SK-N-SH treated with all-trans-retinoic acid at 6 μM for 48 hours (cell line): ENCODE measurements at regions not wholly inside any gene's neighbourhood (a gene's known extent, or its start where the extent isn't known, plus 50 kb on each side); places are given as distances from the start of the nearest gene placed in this dataset.

Source experiments
- ATAC-seq: fragments of 200-7000 bp; cut with Tn5 transposase; 3 replicates; pipeline ENCODE4 v1.9.1; 2020; ENCODE audit warnings: mild to moderate bottlenecking, moderate library complexity
- ARNTL ChIP-seq: fragments of 450-650 bp; formaldehyde crosslinking; IDR thresholded peaks from 2 replicates; pipeline ENCODE4 v1.5.0; 2020; ENCODE audit warnings: low read depth, mild to moderate bottlenecking, moderate library complexity, borderline replicate concordance
- CREB5 ChIP-seq: fragments of 250-450 bp; sonication (Bioruptor Pico); IDR thresholded peaks from 2 replicates; pipeline ENCODE4 v1.5.1; 2020; ENCODE audit warnings: low read depth, mild to moderate bottlenecking, moderate library complexity
- CSDC2 ChIP-seq: fragments of 250-450 bp; sonication (Bioruptor Pico); IDR thresholded peaks from 2 replicates; pipeline ENCODE4 v1.5.0; 2020; ENCODE audit warnings: mild to moderate bottlenecking, moderate library complexity
- CSRNP3 ChIP-seq: fragments of 250-450 bp; sonication (Bioruptor Pico); IDR thresholded peaks from 2 replicates; pipeline ENCODE4 v1.5.1; 2021; ENCODE audit warnings: mild to moderate bottlenecking, moderate library complexity
- ESRRG ChIP-seq: fragments of 250-450 bp; sonication (Bioruptor Pico); IDR thresholded peaks from 2 replicates; pipeline ENCODE4 v1.6.1; 2021; ENCODE audit warnings: mild to moderate bottlenecking
- GLIS3 ChIP-seq: fragments of 250-450 bp; sonication (Bioruptor Pico); IDR thresholded peaks from 2 replicates; pipeline ENCODE4 v1.5.0; 2020; ENCODE audit warnings: mild to moderate bottlenecking, moderate library complexity
- OSR1 ChIP-seq: fragments of 250-450 bp; sonication (Bioruptor Pico); IDR thresholded peaks from 2 replicates; pipeline ENCODE4 v1.8.0; 2022; ENCODE audit warnings: moderate library complexity, mild to moderate bottlenecking, inconsistent platforms
- PATZ1 ChIP-seq: fragments of 250-450 bp; sonication (Bioruptor Pico); IDR thresholded peaks from 2 replicates; pipeline ENCODE4 v1.8.0; 2020; ENCODE audit warnings: mild to moderate bottlenecking, moderate library complexity, borderline replicate concordance
- POU6F1 ChIP-seq: fragments of 250-450 bp; sonication (Bioruptor Pico); IDR thresholded peaks from 2 replicates; pipeline ENCODE4 v1.8.0; 2021; ENCODE audit warnings: low read depth, mild to moderate bottlenecking, moderate library complexity, borderline replicate concordance
- PPARA ChIP-seq: fragments of 250-450 bp; sonication (Bioruptor Pico); IDR thresholded peaks from 2 replicates; pipeline ENCODE4 v1.5.0; 2020; ENCODE audit warnings: mild to moderate bottlenecking, borderline replicate concordance
- RARB ChIP-seq: fragments of 250-450 bp; sonication (Bioruptor Pico); IDR thresholded peaks from 2 replicates; pipeline ENCODE4 v1.8.0; 2021; ENCODE audit warnings: mild to moderate bottlenecking, moderate library complexity
- SNAI2 ChIP-seq: fragments of 250-450 bp; sonication (Bioruptor Pico); IDR thresholded peaks from 2 replicates; pipeline ENCODE4 v1.5.0; 2020; ENCODE audit warnings: mild to moderate bottlenecking, moderate library complexity
- TCF4 ChIP-seq: fragments of 250-450 bp; sonication (Bioruptor Pico); IDR thresholded peaks from 2 replicates; pipeline ENCODE4 v1.8.0; 2021; ENCODE audit warnings: mild to moderate bottlenecking, moderate library complexity, borderline replicate concordance
- TOX ChIP-seq: fragments of 250-450 bp; sonication (Bioruptor Pico); IDR thresholded peaks from 2 replicates; pipeline ENCODE4 v1.8.0; 2021; ENCODE audit warnings: mild to moderate bottlenecking, moderate library complexity, borderline replicate concordance
- TSHZ2 ChIP-seq: fragments of 250-450 bp; sonication (Bioruptor Pico); IDR thresholded peaks from 2 replicates; pipeline ENCODE4 v1.5.0; 2020; ENCODE audit warnings: mild to moderate bottlenecking, moderate library complexity
- ZC3H10 ChIP-seq: fragments of 250-450 bp; sonication (Bioruptor Pico); IDR thresholded peaks from 2 replicates; pipeline ENCODE4 v1.5.1; 2021; ENCODE audit warnings: mild to moderate bottlenecking, moderate library complexity
- ZFP3 ChIP-seq: fragments of 250-450 bp; sonication (Bioruptor Pico); IDR thresholded peaks from 2 replicates; pipeline ENCODE4 v1.5.0; 2020; ENCODE audit warnings: mild to moderate bottlenecking, moderate library complexity
- ZFP30 ChIP-seq: fragments of 450-650 bp; formaldehyde crosslinking; IDR thresholded peaks from 2 replicates; pipeline ENCODE4 v1.5.0; 2022; ENCODE audit warnings: mild to moderate bottlenecking, moderate library complexity
- ZNF70 ChIP-seq: fragments of 450-650 bp; formaldehyde crosslinking; IDR thresholded peaks from 2 replicates; pipeline ENCODE4 v1.5.0; 2020; ENCODE audit warnings: mild to moderate bottlenecking, moderate library complexity

- TF ChIP-seq TOX (peak; percentile 54; the same call in 1 of the 2 replicates), CREB5 (CRISPR knock-in tag) (no peak)
- ATAC-seq: peak; percentile 82
These were observed 534.7 kb downstream of the ANKRD50 start for GRCh38 chr4:124177647-124178425.

GRCh38 chr4:124178449-124179021 is 534.0 kb downstream of the ANKRD50 start:
- no peak; the same call in 2 of the 3 replicates for ATAC-seq
- no peak for TF ChIP-seq ESRRG (CRISPR knock-in tag)
- TF ChIP-seq SNAI2 (CRISPR knock-in tag): no peak
- TF ChIP-seq ZNF70 (CRISPR knock-in tag): peak; percentile 61

- no peak; the same call in 2 of the 3 replicates for ATAC-seq
- TF ChIP-seq CSDC2: no peak
- no peak for TF ChIP-seq ESRRG (CRISPR knock-in tag)
- TF ChIP-seq ZNF70 (CRISPR knock-in tag): no peak
- no peak for TF ChIP-seq SNAI2 (CRISPR knock-in tag)
- no peak for TF ChIP-seq ZFP3
- TF ChIP-seq ARNTL (CRISPR knock-in tag): no peak
These were observed 532.9 kb downstream of the ANKRD50 start for GRCh38 chr4:124179506-124180186.

GRCh38 chr4:124181039-124181438 is 531.5 kb downstream of the ANKRD50 start:
- peak; percentile 48; the same call in 2 of the 3 replicates for ATAC-seq
- 0 out of 2 replicates have a peak, but pooled peaks have one; percentile 54 for TF ChIP-seq RARB
- peak; percentile 72; the same call in 1 of the 2 replicates for TF ChIP-seq ZC3H10 (CRISPR knock-in tag)
- TF ChIP-seq PATZ1 (CRISPR knock-in tag): no peak; the same call in 1 of the 2 replicates
- TF ChIP-seq ZFP30 (CRISPR knock-in tag): no peak
- TF ChIP-seq ARNTL (CRISPR knock-in tag): no peak
- TF ChIP-seq GLIS3: no peak
- peak; percentile 92 for TF ChIP-seq TOX

- ATAC-seq: no peak; the same call in 2 of the 3 replicates
- TF ChIP-seq CSDC2 (no peak), TOX (0 out of 2 replicates have a peak, but pooled peaks have one; percentile 35), PPARA (CRISPR knock-in tag) (no peak), ZFP30 (CRISPR knock-in tag) (no peak), SNAI2 (CRISPR knock-in tag) (no peak), OSR1 (CRISPR knock-in tag) (no peak), RARB (no peak)
These were observed 529.3 kb downstream of the ANKRD50 start for GRCh38 chr4:124183231-124183630.

- ATAC-seq: no peak
- TF ChIP-seq TCF4 (CRISPR knock-in tag): no peak
- TF ChIP-seq RARB: no peak
- no peak for TF ChIP-seq POU6F1 (CRISPR knock-in tag)
- no peak for TF ChIP-seq TOX
- TF ChIP-seq TSHZ2 (CRISPR knock-in tag): no peak
- TF ChIP-seq CSRNP3 (CRISPR knock-in tag): no peak
- no peak for TF ChIP-seq PATZ1 (CRISPR knock-in tag)
- no peak for TF ChIP-seq ZFP30 (CRISPR knock-in tag)
These were observed 528.6 kb downstream of the ANKRD50 start for GRCh38 chr4:124183926-124184325.
